ENCODE measurements at regions not wholly inside any gene's neighbourhood (a gene's known extent, or its start where the extent isn't known, plus 50 kb on each side); places are given as distances from the start of the nearest gene placed in this dataset.

DNA sequence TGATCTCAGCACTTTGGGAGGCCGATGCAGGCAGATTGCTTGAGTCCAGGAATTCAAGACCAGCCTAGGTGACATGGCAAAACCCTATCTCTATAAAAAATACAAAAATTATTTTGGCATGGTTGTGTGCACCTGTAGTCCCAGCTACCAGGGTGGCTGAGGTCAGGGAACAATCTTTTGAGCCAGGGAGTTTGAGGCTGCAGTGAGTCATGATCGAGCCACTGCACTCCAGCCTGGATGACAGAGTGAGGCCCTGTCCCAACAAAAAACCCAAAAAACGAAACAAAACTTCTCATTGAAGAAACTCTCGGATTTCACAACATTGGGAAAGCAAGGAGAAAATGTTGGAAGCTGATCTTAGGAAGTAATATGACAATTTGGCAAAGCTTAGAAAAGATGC, 317.3 kb upstream of the MGAT5 start:
- Histone ChIP-seq H3K79me2 (ENCODE audit: low read length) (no peaks in the 10 kb centered on the region), H2AFZ (ENCODE audit: low read depth, low read length) (no peak overlapping the region), H3K27ac (ENCODE audit: low read length) (no peak overlapping the region), H3K36me3 (replicated peaks; ENCODE audit: low read depth, low read length) (no peaks in the 10 kb centered on the region), H3K4me1 (ENCODE audit: low read length) (no peaks in the 10 kb centered on the region), H3K27me3 (ENCODE audit: low read depth, low read length) (no peaks in the 10 kb centered on the region; the same call in 1 of the 2 replicates), H4K20me1 (ENCODE audit: insufficient read depth, low read length) (no peaks in the 10 kb centered on the region), H3K4me2 (ENCODE audit: low read length) (no peak overlapping the region), H3K9me3 (ENCODE audit: insufficient read depth, low read length) (no peaks in the 10 kb centered on the region), H3K4me3 (ENCODE audit: low read length) (no peak overlapping the region), H3K9ac (ENCODE audit: low read length) (no peak overlapping the region)
- no peak for TF ChIP-seq EZH2phosphoT487 (IDR thresholded peaks at IDR 0.05; ENCODE audit: low read depth)
- TF ChIP-seq, protein P1, sequence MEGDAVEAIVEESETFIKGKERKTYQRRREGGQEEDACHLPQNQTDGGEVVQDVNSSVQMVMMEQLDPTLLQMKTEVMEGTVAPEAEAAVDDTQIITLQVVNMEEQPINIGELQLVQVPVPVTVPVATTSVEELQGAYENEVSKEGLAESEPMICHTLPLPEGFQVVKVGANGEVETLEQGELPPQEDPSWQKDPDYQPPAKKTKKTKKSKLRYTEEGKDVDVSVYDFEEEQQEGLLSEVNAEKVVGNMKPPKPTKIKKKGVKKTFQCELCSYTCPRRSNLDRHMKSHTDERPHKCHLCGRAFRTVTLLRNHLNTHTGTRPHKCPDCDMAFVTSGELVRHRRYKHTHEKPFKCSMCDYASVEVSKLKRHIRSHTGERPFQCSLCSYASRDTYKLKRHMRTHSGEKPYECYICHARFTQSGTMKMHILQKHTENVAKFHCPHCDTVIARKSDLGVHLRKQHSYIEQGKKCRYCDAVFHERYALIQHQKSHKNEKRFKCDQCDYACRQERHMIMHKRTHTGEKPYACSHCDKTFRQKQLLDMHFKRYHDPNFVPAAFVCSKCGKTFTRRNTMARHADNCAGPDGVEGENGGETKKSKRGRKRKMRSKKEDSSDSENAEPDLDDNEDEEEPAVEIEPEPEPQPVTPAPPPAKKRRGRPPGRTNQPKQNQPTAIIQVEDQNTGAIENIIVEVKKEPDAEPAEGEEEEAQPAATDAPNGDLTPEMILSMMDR (IDR thresholded peaks at IDR 0.05; ENCODE audit: low read depth, low read length) = no peak

DNA sequence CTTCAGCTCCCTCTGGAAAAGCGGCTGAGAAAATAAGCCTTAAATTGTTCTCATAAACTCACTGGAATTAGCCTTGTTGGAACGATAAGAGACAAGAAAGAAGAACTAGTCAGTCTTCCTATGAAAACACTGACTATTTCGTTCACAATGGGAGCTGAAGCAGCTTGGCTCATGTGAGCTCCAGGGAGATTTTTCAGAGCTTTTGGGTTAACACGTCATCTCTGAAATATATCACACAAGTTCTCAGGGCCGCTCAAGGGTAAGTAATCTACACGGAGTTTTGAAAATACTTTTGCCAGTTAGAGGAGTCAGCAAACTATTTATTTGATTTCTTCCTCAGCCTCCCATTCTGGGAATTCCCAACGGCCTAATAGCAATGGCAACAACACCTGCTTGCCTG, 316.2 kb upstream of the MGAT5 start:
- no peaks in the 10 kb centered on the region for H4K20me1 ChIP-seq (ENCODE audit: insufficient read depth, low read length)
- H2AFZ ChIP-seq (ENCODE audit: low read depth, low read length) = no peak overlapping the region
- TF ChIP-seq, protein P1 (IDR thresholded peaks at IDR 0.05; ENCODE audit: low read depth, low read length) = no peak
- TF ChIP-seq EZH2phosphoT487 (IDR thresholded peaks at IDR 0.05; ENCODE audit: low read depth) = no peak
- H3K4me2 ChIP-seq (ENCODE audit: low read length) = no peak overlapping the region
- H3K79me2 ChIP-seq (ENCODE audit: low read length) = no peaks in the 10 kb centered on the region
- no peak overlapping the region for H3K9ac ChIP-seq (ENCODE audit: low read length)
- H3K27me3 ChIP-seq (ENCODE audit: low read depth, low read length) = no peaks in the 10 kb centered on the region; the same call in 1 of the 2 replicates
- H3K4me3 ChIP-seq (ENCODE audit: low read length) = no peak overlapping the region
- H3K9me3 ChIP-seq (ENCODE audit: insufficient read depth, low read length) = no peaks in the 10 kb centered on the region
- H3K36me3 ChIP-seq (replicated peaks; ENCODE audit: low read depth, low read length) = no peaks in the 10 kb centered on the region
- H3K27ac ChIP-seq (ENCODE audit: low read length) = no peak overlapping the region
- H3K4me1 ChIP-seq (ENCODE audit: low read length) = no peaks in the 10 kb centered on the region

GRCh38 chr2:133940134-133940533, 313.7 kb upstream of the MGAT5 start:
- H3K4me2 ChIP-seq (ENCODE audit: low read length) = no peak overlapping the region
- H3K9ac ChIP-seq (ENCODE audit: low read length) = no peak overlapping the region
- H2AFZ ChIP-seq (ENCODE audit: low read depth, low read length) = no peak overlapping the region
- H3K27ac ChIP-seq (ENCODE audit: low read length) = no peak overlapping the region
- no peaks in the 10 kb centered on the region for H3K79me2 ChIP-seq (ENCODE audit: low read length)
- no peaks in the 10 kb centered on the region for H3K4me1 ChIP-seq (ENCODE audit: low read length)
- H3K36me3 ChIP-seq (replicated peaks; ENCODE audit: low read depth, low read length) = no peaks in the 10 kb centered on the region
- no peaks in the 10 kb centered on the region for H4K20me1 ChIP-seq (ENCODE audit: insufficient read depth, low read length)
- TF ChIP-seq, protein P1 (IDR thresholded peaks at IDR 0.05; ENCODE audit: low read depth, low read length) = no peak
- TF ChIP-seq EZH2phosphoT487 (IDR thresholded peaks at IDR 0.05; ENCODE audit: low read depth) = no peak
- no peaks in the 10 kb centered on the region; the same call in 1 of the 2 replicates for H3K9me3 ChIP-seq (ENCODE audit: insufficient read depth, low read length)
- H3K4me3 ChIP-seq (ENCODE audit: low read length) = no peak overlapping the region
- H3K27me3 ChIP-seq (ENCODE audit: low read depth, low read length) = peaks cover 9% of the 10 kb centered on the region; the same call in 1 of the 2 replicates

DNA sequence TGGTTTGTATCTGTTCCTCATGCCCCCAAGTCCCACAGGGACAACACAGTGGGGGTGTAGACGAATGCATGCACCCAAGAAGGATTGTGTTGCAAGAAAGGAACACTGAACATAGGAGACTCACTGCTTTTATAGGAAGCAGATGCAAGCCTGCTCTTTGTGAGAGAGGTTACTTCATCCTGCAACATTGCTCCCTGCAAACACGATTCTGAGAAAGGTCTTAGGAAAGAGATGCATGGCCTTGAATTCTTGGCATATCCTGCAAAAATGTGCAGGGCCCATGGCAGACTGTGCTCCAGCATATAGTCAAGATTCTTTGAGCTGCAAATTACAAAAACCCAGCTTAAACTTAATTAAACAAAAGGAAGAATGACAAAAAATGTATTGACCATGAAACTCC, 312.2 kb upstream of the MGAT5 start:
- TF ChIP-seq, protein P1 (IDR thresholded peaks at IDR 0.05; ENCODE audit: low read depth, low read length) = no peak
- no peak for TF ChIP-seq EZH2phosphoT487 (IDR thresholded peaks at IDR 0.05; ENCODE audit: low read depth)

More for the DNA sequence above, 312.2 kb upstream of the MGAT5 start:
- Histone ChIP-seq H3K4me2 (ENCODE audit: low read length) (no peak overlapping the region), H3K9me3 (ENCODE audit: insufficient read depth, low read length) (no peaks in the 10 kb centered on the region; the same call in 1 of the 2 replicates), H3K36me3 (replicated peaks; ENCODE audit: low read depth, low read length) (no peaks in the 10 kb centered on the region), H2AFZ (ENCODE audit: low read depth, low read length) (no peak overlapping the region), H3K27ac (ENCODE audit: low read length) (no peak overlapping the region), H3K27me3 (ENCODE audit: low read depth, low read length) (peaks cover 9% of the 10 kb centered on the region; the same call in 1 of the 2 replicates), H4K20me1 (ENCODE audit: insufficient read depth, low read length) (no peaks in the 10 kb centered on the region), H3K4me3 (ENCODE audit: low read length) (no peak overlapping the region), H3K79me2 (ENCODE audit: low read length) (no peaks in the 10 kb centered on the region), H3K4me1 (ENCODE audit: low read length) (no peaks in the 10 kb centered on the region), H3K9ac (ENCODE audit: low read length) (no peak overlapping the region)

Measured in OCI-LY3 (cell line).